B cell (primary cell): ENCODE measurements at regions not wholly inside any gene's neighbourhood (a gene's known extent, or its start where the extent isn't known, plus 50 kb on each side); places are given as distances from the start of the nearest gene placed in this dataset.

Source experiments
- ATAC-seq: fragments of 200-7000 bp; cut with Tn5 transposase; one replicate; pipeline ENCODE4 v1.10.0; 2021; ENCODE audit warnings: low read depth, mild to moderate bottlenecking, moderate number of reproducible peaks, moderate library complexity
- CTCF ChIA-PET: fragments of 350-600 bp; sonication (Branson Sonifier 250); formaldehyde crosslinking; loops from one replicate; lab custom pipeline; 2021; ENCODE audit warnings: antibody characterized with exemption, inconsistent platforms; lab: Charles Lee
- POLR2A ChIA-PET: fragments of 350-600 bp; sonication (Branson Sonifier 250); formaldehyde crosslinking; loops from one replicate; lab custom pipeline; 2021; ENCODE audit warnings: antibody characterized with exemption; lab: Charles Lee
- DNase-seq: peaks from one replicate; pipeline ENCODE4 v3.0.0; 2013
- H2AFZ ChIP-seq: 2 replicates; pipeline ENCODE4 v1.6.1; 2012; ENCODE audit warnings: mild to moderate bottlenecking, low read depth, low read length; ENCODE audit not compliant: insufficient read depth, poor library complexity, severe bottlenecking
- H3K27ac ChIP-seq, 2 donors: 1 replicate in 1 of 2; 2 replicates in 1 of 2; pipeline ENCODE4 v1.5.1; 2012 to 2013; ENCODE audit warnings: low read length in 2 of 2, mild to moderate bottlenecking in 2 of 2, moderate library complexity in 1 of 2
- H3K27me3 ChIP-seq, 4 experiments: fragments of 200-600 bp in 1 of 4; sonication (generic) in 1 of 4; replicated peaks in 1 of 4; 1 replicate in 2 of 4; 2 replicates in 2 of 4; pipeline versions ENCODE4 v1.6.1 to v1.7.0; 2013 to 2016; ENCODE audit warnings: low read length in 3 of 4, mild to moderate bottlenecking in 2 of 4, mixed read lengths in 1 of 4, moderate library complexity in 1 of 4; ENCODE audit not compliant: insufficient read depth in 4 of 4, control insufficient read depth in 3 of 4; ENCODE audit errors: control extremely low read depth in 1 of 4
- H3K36me3 ChIP-seq, 2 experiments: replicated peaks in 1 of 2; 1 replicate in 1 of 2; 2 replicates in 1 of 2; pipeline versions ENCODE4 v1.6.1 to v1.7.1; 2013; ENCODE audit warnings: low read length in 1 of 2; ENCODE audit not compliant: insufficient read depth in 2 of 2, control insufficient read depth in 1 of 2; ENCODE audit errors: control extremely low read depth in 1 of 2, extremely low read depth in 1 of 2
- H3K4me1 ChIP-seq, 2 donors: fragments of 200-600 bp in 1 of 2; sonication (generic) in 1 of 2; 1 replicate in 1 of 2; 2 replicates in 1 of 2; pipeline versions ENCODE4 v1.5.1 to v1.6.1; 2013 to 2017; ENCODE audit warnings: low read length in 2 of 2; ENCODE audit not compliant: control insufficient read depth in 2 of 2, insufficient read depth in 2 of 2
- H3K4me2 ChIP-seq: replicated peaks from 2 replicates; pipeline ENCODE3; 2012; ENCODE audit warnings: mild to moderate bottlenecking, low read depth, low read length; ENCODE audit not compliant: poor library complexity, severe bottlenecking
- H3K4me3 ChIP-seq, 5 experiments: fragments of 200-600 bp in 1 of 5; sonication (generic) in 1 of 5; 1 replicate in 3 of 5; 2 replicates in 2 of 5; pipeline versions ENCODE4 v1.5.1 to v1.7.0; 2011 to 2016; ENCODE audit warnings: low read length in 4 of 5, mild to moderate bottlenecking in 4 of 5, low read depth in 2 of 5, control low read depth in 1 of 5, moderate library complexity in 1 of 5; ENCODE audit not compliant: insufficient read depth in 1 of 5; ENCODE audit errors: control extremely low read depth in 1 of 5, extremely low read depth in 1 of 5
- H3K79me2 ChIP-seq: fragments of 200-600 bp; sonication (generic); one replicate; pipeline ENCODE4 v1.6.0; 2016; ENCODE audit warnings: low read length; ENCODE audit not compliant: control insufficient read depth, insufficient read depth
- H3K9ac ChIP-seq: fragments of 200-600 bp; sonication (generic); 2 replicates; pipeline ENCODE4 v1.6.1; 2017; ENCODE audit warnings: mild to moderate bottlenecking, low read length, moderate library complexity
- H3K9me3 ChIP-seq, 3 donors: one replicate each; pipeline versions ENCODE4 v1.6.1 to v1.7.1; 2013; ENCODE audit warnings: low read length in 2 of 3; ENCODE audit not compliant: control insufficient read depth in 2 of 3, insufficient read depth in 1 of 3; ENCODE audit errors: control extremely low read depth in 1 of 3
- H4K20me1 ChIP-seq: 2 replicates; pipeline ENCODE4 v1.6.0; 2012; ENCODE audit warnings: mild to moderate bottlenecking, low read length; ENCODE audit not compliant: insufficient read depth, control insufficient read depth, poor library complexity, severe bottlenecking
- H3K27ac Mint-ChIP-seq: one replicate; pipeline ENCODE4 v1.8.0; 2021; ENCODE audit warnings: mixed read lengths
- H3K27me3 Mint-ChIP-seq: one replicate; pipeline ENCODE4 v1.8.0; 2021; ENCODE audit warnings: mixed read lengths
- H3K4me1 Mint-ChIP-seq: one replicate; pipeline ENCODE4 v1.8.0; 2021; ENCODE audit warnings: mixed read lengths
- H3K4me3 Mint-ChIP-seq: one replicate; pipeline ENCODE4 v1.8.0; 2021; ENCODE audit warnings: mixed read lengths
- H3K9me3 Mint-ChIP-seq: one replicate; pipeline ENCODE4 v1.8.0; 2022; ENCODE audit warnings: mixed read lengths; ENCODE audit not compliant: insufficient read depth
- CTCF ChIP-seq: fragments of 200-600 bp; IDR thresholded peaks from one replicate; pipeline ENCODE4 v1.8.0; 2022; ENCODE audit warnings: antibody characterized with exemption, mild to moderate bottlenecking
- EZH2 ChIP-seq: IDR thresholded peaks from 2 replicates; pipeline ENCODE4 v1.6.1; 2012; ENCODE audit warnings: borderline replicate concordance, low read depth, mild to moderate bottlenecking, moderate library complexity, low read length; ENCODE audit not compliant: insufficient read depth, poor library complexity, severe bottlenecking
- WGBS: methylation state at CpG from one replicate; pipeline ENCODE4 v1.1.5; 2013; ENCODE audit warnings: missing lambda C conversion rate; ENCODE audit not compliant: insufficient coverage; 5-methylcytosine and 5-hydroxymethylcytosine counted together
- intact Hi-C: fragments of 100-400 bp; cut with micrococcal nuclease; formaldehyde crosslinking; loops from one replicate; pipeline ENCODE4 v1.10.0; 2022

GRCh38 chr20:57024849-57025248, 241.6 kb downstream of the BMP7 start:
- no peak overlapping the region for H3K9ac ChIP-seq
- CTCF ChIA-PET = no interaction called here
- POLR2A ChIA-PET = no interaction called here
- no peaks in the 10 kb centered on the region for H3K79me2 ChIP-seq
- ATAC-seq (no peak), DNase-seq (no peak)
- H3K27me3 ChIP-seq = peaks cover 0 to 21% (median 2%) of the 10 kb centered on the region in 4 experiments
- Mint-ChIP-seq H3K9me3 (no peaks in the 10 kb centered on the region), H3K4me3 (no peak overlapping the region), H3K27ac (no peak overlapping the region), H3K4me1 (no peaks in the 10 kb centered on the region), H3K27me3 (peaks cover 20% of the 10 kb centered on the region)
- intact Hi-C loops = no loop called here
- no peak for TF ChIP-seq EZH2
- H3K36me3 ChIP-seq = no peaks in the 10 kb centered on the region
- H4K20me1 ChIP-seq = no peaks in the 10 kb centered on the region
- no peak overlapping the region for H3K4me3 ChIP-seq
- 86% methylated on average over 1 of the region's 4 CpGs for WGBS
- H2AFZ ChIP-seq = no peak overlapping the region
- H3K27ac ChIP-seq = no peak overlapping the region
- H3K9me3 ChIP-seq = peaks cover 0 to 6% (median 0%) of the 10 kb centered on the region in 3 donors
- H3K4me2 ChIP-seq = no peak overlapping the region
- no peaks in the 10 kb centered on the region for H3K4me1 ChIP-seq

- no peak overlapping the region for H3K4me2 ChIP-seq
- 80% methylated on average over 1 of the region's 3 CpGs for WGBS
- H3K4me1 ChIP-seq = no peaks in the 10 kb centered on the region
- no peaks in the 10 kb centered on the region for H3K36me3 ChIP-seq
- TF ChIP-seq CTCF = no peak
- TF ChIP-seq EZH2 = no peak
- peaks cover 16% of the 10 kb centered on the region for H3K27me3 Mint-ChIP-seq
- intact Hi-C loops = no loop called here
- peaks cover 0 to 6% (median 0%) of the 10 kb centered on the region in 3 donors for H3K9me3 ChIP-seq
- no peak overlapping the region for H2AFZ ChIP-seq
- DNase-seq = no peak
- peaks cover 0 to 21% (median 2%) of the 10 kb centered on the region in 4 experiments for H3K27me3 ChIP-seq
- no peak overlapping the region for H3K4me3 Mint-ChIP-seq
- H3K9ac ChIP-seq = no peak overlapping the region
- H3K79me2 ChIP-seq = no peaks in the 10 kb centered on the region
- H3K4me3 ChIP-seq = no peak overlapping the region
- no peaks in the 10 kb centered on the region for H4K20me1 ChIP-seq
- H3K27ac ChIP-seq = no peak overlapping the region
- H3K27ac Mint-ChIP-seq = no peak overlapping the region
- CTCF ChIA-PET = no interaction called here
- no peak for ATAC-seq
- H3K4me1 Mint-ChIP-seq = no peaks in the 10 kb centered on the region
- H3K9me3 Mint-ChIP-seq = no peaks in the 10 kb centered on the region
- POLR2A ChIA-PET = no interaction called here
Observed at GRCh38 chr20:57025261-57025660, 241.2 kb downstream of the BMP7 start.
